Endothelial cell of umbilical vein (primary cell): ENCODE measurements at regions not wholly inside any gene's neighbourhood (a gene's known extent, or its start where the extent isn't known, plus 50 kb on each side); places are given as distances from the start of the nearest gene placed in this dataset.

ENCODE experiments used
- BruUV-seq: library from RNA; stranded (reverse); fragments of 400-500 nt; replicated peaks from 2 replicates; lab custom pipeline; 2021; lab: Mats Ljungman, UMichigan
- CTCF ChIA-PET: fragments of 300-600, 350-600 bp; sonication (Branson Sonifier 250); formaldehyde crosslinking; loops from one replicate; lab custom pipeline; 2021; ENCODE audit warnings: antibody characterized with exemption, inconsistent platforms; lab: Charles Lee
- POLR2A ChIA-PET: fragments of 300-600, 350-600 bp; sonication (Branson Sonifier 250); formaldehyde crosslinking; loops from one replicate; lab custom pipeline; 2021; ENCODE audit warnings: antibody characterized with exemption, inconsistent platforms; lab: Charles Lee
- DNase-seq: peaks from one replicate; pipeline ENCODE4 v3.0.0-alpha.2; 2011; ENCODE audit warnings: low read depth, low spot score
- FAIRE-seq: peaks from 2 replicates; lab custom pipeline; 2011; peaks lifted over from hg19 to GRCh38; lab: Jason Lieb, UNC
- H2AFZ ChIP-seq: 2 replicates; pipeline ENCODE4 v1.6.0; 2012; ENCODE audit warnings: low read depth, low read length, control low read depth, inconsistent platforms
- H3K27ac ChIP-seq: 2 replicates; pipeline ENCODE4 v1.5.1; 2011; ENCODE audit warnings: low read depth, mild to moderate bottlenecking, control low read depth, low read length, moderate library complexity; ENCODE audit not compliant: insufficient read depth
- H3K27me3 ChIP-seq, 2 experiments: 2 replicates each; pipeline versions ENCODE4 v1.6.0 to v1.6.1; 2011; ENCODE audit warnings: low read length in 2 of 2, mixed read lengths in 1 of 2; ENCODE audit not compliant: control insufficient read depth in 2 of 2, insufficient read depth in 2 of 2
- H3K36me3 ChIP-seq, 2 experiments: 2 replicates in 1 of 2; 3 replicates in 1 of 2; pipeline ENCODE4 v1.5.1; 2011; ENCODE audit warnings: low read length in 2 of 2, mild to moderate bottlenecking in 1 of 2, moderate library complexity in 1 of 2; ENCODE audit not compliant: control insufficient read depth in 2 of 2, insufficient read depth in 2 of 2; ENCODE audit errors: extremely low read depth in 1 of 2
- H3K4me1 ChIP-seq: 3 replicates; pipeline ENCODE4 v1.5.1; 2011; ENCODE audit warnings: mild to moderate bottlenecking, low read length; ENCODE audit not compliant: control insufficient read depth, insufficient read depth; ENCODE audit errors: extremely low read depth
- H3K4me2 ChIP-seq: 2 replicates; pipeline ENCODE4 v1.6.1; 2011; ENCODE audit warnings: low read length, control low read depth, mixed read lengths; ENCODE audit not compliant: insufficient read depth
- H3K4me3 ChIP-seq, 3 experiments: fragments of 200-600 bp in 1 of 3; sonication (generic), shearing (Covaris generic) in 1 of 3; replicated peaks in 1 of 3; 2 replicates each; pipeline ENCODE4 v1.5.1; 2011 to 2016; ENCODE audit warnings: control low read depth in 3 of 3, low read length in 3 of 3, mild to moderate bottlenecking in 2 of 3, inconsistent platforms in 1 of 3, low read depth in 1 of 3, moderate library complexity in 1 of 3; ENCODE audit not compliant: insufficient read depth in 1 of 3
- H3K79me2 ChIP-seq: 2 replicates; pipeline ENCODE4 v1.6.0; 2012; ENCODE audit warnings: low read length, inconsistent platforms; ENCODE audit not compliant: control insufficient read depth, insufficient read depth
- H3K9ac ChIP-seq: replicated peaks from 2 replicates; pipeline ENCODE3; 2011; ENCODE audit warnings: low read length, control low read depth; ENCODE audit not compliant: insufficient read depth; ENCODE audit errors: extremely low read depth
- H3K9me1 ChIP-seq: replicated peaks from 3 replicates; pipeline ENCODE4 v1.6.0; 2011; ENCODE audit warnings: mild to moderate bottlenecking, low read length; ENCODE audit not compliant: control insufficient read depth, insufficient read depth; ENCODE audit errors: extremely low read depth
- H3K9me3 ChIP-seq: replicated peaks from 2 replicates; pipeline ENCODE4 v1.5.1; 2012; ENCODE audit warnings: low read length, inconsistent platforms; ENCODE audit not compliant: control insufficient read depth, insufficient read depth
- H4K20me1 ChIP-seq: replicated peaks from 2 replicates; pipeline ENCODE3; 2011; ENCODE audit warnings: mild to moderate bottlenecking, low read length; ENCODE audit not compliant: control insufficient read depth, insufficient read depth; ENCODE audit errors: extremely low read depth
- CTCF ChIP-seq, 2 donors: IDR thresholded peaks; 1 replicate in 1 of 2; 2 replicates in 1 of 2; pipeline ENCODE4 v1.5.1; 2011; ENCODE audit warnings: low read length in 2 of 2, mild to moderate bottlenecking in 2 of 2, moderate library complexity in 2 of 2, control low read depth in 1 of 2, inconsistent platforms in 1 of 2, low read depth in 1 of 2; ENCODE audit not compliant: insufficient read depth in 1 of 2; ENCODE audit errors: extremely low read depth in 1 of 2
- EZH2 ChIP-seq: IDR thresholded peaks from 2 replicates; pipeline ENCODE4 v1.6.1; 2012; ENCODE audit warnings: borderline replicate concordance, low read depth, mild to moderate bottlenecking, moderate library complexity, low read length, inconsistent platforms; ENCODE audit not compliant: severe bottlenecking
- FOS ChIP-seq: IDR thresholded peaks from 2 replicates; pipeline ENCODE4 v1.6.1; 2011; ENCODE audit warnings: mild to moderate bottlenecking, low read length, moderate library complexity, borderline replicate concordance; ENCODE audit not compliant: insufficient read depth
- GATA2 ChIP-seq: IDR thresholded peaks from 2 replicates; pipeline ENCODE4 v1.7.0; 2011; ENCODE audit warnings: low read depth, mild to moderate bottlenecking, moderate library complexity, mixed read lengths, low read length; ENCODE audit not compliant: insufficient read length, insufficient read depth
- JUN ChIP-seq: IDR thresholded peaks from 2 replicates; pipeline ENCODE4 v1.6.1; 2011; ENCODE audit warnings: borderline replicate concordance, low read depth; ENCODE audit not compliant: insufficient read length, insufficient read depth
- MAX ChIP-seq: IDR thresholded peaks from 2 replicates; pipeline ENCODE4 v1.6.1; 2011; ENCODE audit not compliant: insufficient read depth, insufficient read length
- MYC ChIP-seq: IDR thresholded peaks from one replicate; pipeline ENCODE4 v1.6.1; 2011; ENCODE audit warnings: mild to moderate bottlenecking, low read depth, low read length
- POLR2A ChIP-seq: IDR thresholded peaks from 2 replicates; pipeline ENCODE4 v1.6.1; 2012; ENCODE audit warnings: low read depth, mild to moderate bottlenecking, control low read depth, low read length
- POLR2AphosphoS5 ChIP-seq: IDR thresholded peaks from 2 replicates; pipeline ENCODE4 v1.6.1; 2012; ENCODE audit warnings: low read depth, mild to moderate bottlenecking, control low read depth, low read length, moderate library complexity; ENCODE audit not compliant: insufficient read depth
- dilution Hi-C: fragments of 300-500 bp; cut with MboI; formaldehyde crosslinking; loops from one replicate; pipeline ENCODE4 v1.15.0; 2019; ENCODE audit warnings: low sequenced_read_pairs; ENCODE audit not compliant: extremely low pct_ligation_motif_present
- intact Hi-C: fragments of 100-400 bp; cut with micrococcal nuclease; formaldehyde crosslinking; loops from one replicate; pipeline ENCODE4 v1.10.0; 2022

GRCh38 chr7:91630581-91631380, 249.7 kb downstream of the MTERF1 start:
- Histone ChIP-seq H3K4me1 (peaks cover 22% of the 10 kb centered on the region), H3K79me2 (no peaks in the 10 kb centered on the region), H3K27ac (no peak overlapping the region), H3K4me3 (no peak overlapping the region), H3K36me3 (no peaks in the 10 kb centered on the region), H3K9ac (no peak overlapping the region), H3K27me3 (no peaks in the 10 kb centered on the region), H3K9me1 (no peaks in the 10 kb centered on the region), H3K4me2 (no peak overlapping the region), H4K20me1 (no peaks in the 10 kb centered on the region), H3K9me3 (no peaks in the 10 kb centered on the region), H2AFZ (no peak overlapping the region)
- TF ChIP-seq POLR2AphosphoS5 (no peak), MYC (no peak), CTCF (IDR thresholded peaks at IDR 0.05; ENCODE audit: extremely low read depth in 1 of 2, insufficient read depth in 1 of 2, low read depth in 1 of 2, low read length in 2 of 2) (no peak), EZH2 (no peak), FOS (no peak), JUN (no peak), MAX (no peak), GATA2 (no peak), POLR2A (no peak)
- dilution Hi-C loops (no loop called here), intact Hi-C loops (loop anchor here (10.0 kb wide), 1 partner anchor 814 kb away; the partner anchor contains the start of gene GATAD1)
- DNase-seq (no peak), FAIRE-seq (no peak)
- ChIA-PET POLR2A (no interaction called here), CTCF (interaction anchor here (1.0 to 1.5 kb wide), 3 partner anchors 343 to 548 kb away, joined by 3 to 6 read pairs (median 4); no protein-coding TSS in a partner anchor)
- BruUV-seq: no TSS peak
